ENCODE measurements at regions not wholly inside any gene's neighbourhood (a gene's known extent, or its start where the extent isn't known, plus 50 kb on each side); places are given as distances from the start of the nearest gene placed in this dataset.

DNA sequence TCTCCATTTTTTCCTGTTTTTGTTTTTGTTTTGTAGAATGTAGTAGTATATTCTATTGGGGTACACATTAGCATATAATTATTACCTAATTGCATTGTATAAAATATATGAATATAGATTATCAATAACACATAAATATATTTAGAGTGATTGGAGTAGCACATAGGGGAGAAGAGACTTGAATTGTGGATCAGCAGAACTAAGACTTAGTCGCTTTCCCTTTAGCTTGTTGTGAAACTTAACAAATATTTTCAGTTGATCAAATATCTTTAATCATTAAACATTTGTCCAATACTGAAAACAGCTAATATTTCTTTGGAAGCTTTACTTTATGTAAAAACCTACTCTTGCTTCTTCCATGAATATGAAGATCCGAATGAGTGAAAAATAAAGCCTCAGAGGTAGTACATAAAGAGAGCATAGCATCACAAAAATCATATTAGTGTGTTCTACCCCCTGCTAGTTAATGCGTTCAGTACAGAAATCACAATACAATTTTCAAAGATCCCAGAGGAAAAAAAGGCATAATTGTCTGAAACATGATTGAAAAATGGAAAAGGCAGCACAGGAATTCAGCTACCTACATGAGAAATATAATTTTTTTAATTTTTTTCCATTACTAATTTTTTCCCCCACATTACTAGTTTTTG lies 1348.0 kb upstream of the PRR20A start:
- TF ChIP-seq, protein P1, sequence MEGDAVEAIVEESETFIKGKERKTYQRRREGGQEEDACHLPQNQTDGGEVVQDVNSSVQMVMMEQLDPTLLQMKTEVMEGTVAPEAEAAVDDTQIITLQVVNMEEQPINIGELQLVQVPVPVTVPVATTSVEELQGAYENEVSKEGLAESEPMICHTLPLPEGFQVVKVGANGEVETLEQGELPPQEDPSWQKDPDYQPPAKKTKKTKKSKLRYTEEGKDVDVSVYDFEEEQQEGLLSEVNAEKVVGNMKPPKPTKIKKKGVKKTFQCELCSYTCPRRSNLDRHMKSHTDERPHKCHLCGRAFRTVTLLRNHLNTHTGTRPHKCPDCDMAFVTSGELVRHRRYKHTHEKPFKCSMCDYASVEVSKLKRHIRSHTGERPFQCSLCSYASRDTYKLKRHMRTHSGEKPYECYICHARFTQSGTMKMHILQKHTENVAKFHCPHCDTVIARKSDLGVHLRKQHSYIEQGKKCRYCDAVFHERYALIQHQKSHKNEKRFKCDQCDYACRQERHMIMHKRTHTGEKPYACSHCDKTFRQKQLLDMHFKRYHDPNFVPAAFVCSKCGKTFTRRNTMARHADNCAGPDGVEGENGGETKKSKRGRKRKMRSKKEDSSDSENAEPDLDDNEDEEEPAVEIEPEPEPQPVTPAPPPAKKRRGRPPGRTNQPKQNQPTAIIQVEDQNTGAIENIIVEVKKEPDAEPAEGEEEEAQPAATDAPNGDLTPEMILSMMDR (IDR thresholded peaks at IDR 0.05): no peak
- TF ChIP-seq POLR2A (IDR thresholded peaks at IDR 0.05): no peak

All from heart left ventricle (tissue), 13 donors.